HG02973 (cell line): ENCODE measurements at regions not wholly inside any gene's neighbourhood (a gene's known extent, or its start where the extent isn't known, plus 50 kb on each side); places are given as distances from the start of the nearest gene placed in this dataset.
"Not testable (repeated sequence)": the region's sequence is repeated elsewhere in the genome, so short reads cannot be mapped to it uniquely, and the experiment has no call there.

Experiments
- ATAC-seq: cut with Tn5 transposase; IDR thresholded peaks from one replicate; pipeline ENCODE4 v1.9.1; 2021; ENCODE audit warnings: moderate library complexity; ENCODE audit not compliant: unreplicated experiment

GRCh38 chr2:765369-765768 lies 88.2 kb upstream of the TMEM18 start:
- no peak for ATAC-seq

- ATAC-seq = no peak
These were observed 86.7 kb upstream of the TMEM18 start for GRCh38 chr2:763766-764525.

- no peak for ATAC-seq
These were observed 85.4 kb upstream of the TMEM18 start for GRCh38 chr2:762646-763045.

- ATAC-seq = no peak
These were observed 84.2 kb upstream of the TMEM18 start for GRCh38 chr2:761384-761783.

- ATAC-seq = no peak
These were observed 82.8 kb upstream of the TMEM18 start for GRCh38 chr2:760001-760400.

GRCh38 chr2:758073-758820 lies 81.0 kb upstream of the TMEM18 start:
- ATAC-seq = no peak

GRCh38 chr2:753123-753522 lies 75.9 kb upstream of the TMEM18 start:
- ATAC-seq = no peak

GRCh38 chr2:751474-751873 lies 74.3 kb upstream of the TMEM18 start:
- ATAC-seq = no peak

GRCh38 chr2:750628-751027 lies 73.4 kb upstream of the TMEM18 start:
- no peak for ATAC-seq

GRCh38 chr2:747762-748351 lies 70.7 kb upstream of the TMEM18 start:
- no peak for ATAC-seq

GRCh38 chr2:746697-747096 lies 69.5 kb upstream of the TMEM18 start:
- ATAC-seq = no peak

- ATAC-seq = no peak
These were observed 66.9 kb upstream of the TMEM18 start for GRCh38 chr2:744088-744487.

GRCh38 chr2:742221-742620 lies 65.0 kb upstream of the TMEM18 start:
- ATAC-seq = no peak

- ATAC-seq = no peak
These were observed 63.9 kb upstream of the TMEM18 start for GRCh38 chr2:741195-741496.

GRCh38 chr2:740322-741194 lies 63.4 kb upstream of the TMEM18 start:
- not testable (repeated sequence) for ATAC-seq

- not testable (repeated sequence) for ATAC-seq
These were observed 62.7 kb upstream of the TMEM18 start for GRCh38 chr2:739864-740321.

GRCh38 chr2:736939-737338 lies 59.7 kb upstream of the TMEM18 start:
- ATAC-seq = no peak

GRCh38 chr2:735670-736218 lies 58.5 kb upstream of the TMEM18 start:
- no peak for ATAC-seq

GRCh38 chr2:734496-734895 lies 57.3 kb upstream of the TMEM18 start:
- ATAC-seq = no peak

- ATAC-seq = no peak
These were observed 56.3 kb upstream of the TMEM18 start for GRCh38 chr2:733495-733894.

- ATAC-seq = no peak
These were observed 55.8 kb upstream of the TMEM18 start for GRCh38 chr2:733001-733400.
